ENCODE measurements at regions not wholly inside any gene's neighbourhood (a gene's known extent, or its start where the extent isn't known, plus 50 kb on each side); places are given as distances from the start of the nearest gene placed in this dataset.
"Not testable (repeated sequence)": the region's sequence is repeated elsewhere in the genome, so short reads cannot be mapped to it uniquely, and the experiment has no call there.

- DNase-seq (ENCODE audit: low spot score) = no peak
Measured at GRCh38 chr12:92061061-92061460, 84.6 kb downstream of the BTG1 start.

GRCh38 chr12:92059960-92060359, 85.7 kb downstream of the BTG1 start:
- DNase-seq (ENCODE audit: low spot score) = peak; percentile 75

- DNase-seq (ENCODE audit: low spot score) = no peak
Measured at GRCh38 chr12:92058664-92059063, 87.0 kb downstream of the BTG1 start.

- DNase-seq (ENCODE audit: low spot score) = not testable (repeated sequence)
Measured at GRCh38 chr12:92056756-92057155, 88.9 kb downstream of the BTG1 start.

- DNase-seq (ENCODE audit: low spot score) = no peak
Measured at GRCh38 chr12:92056290-92056689, 89.4 kb downstream of the BTG1 start.

- no peak for DNase-seq (ENCODE audit: low spot score)
Measured at GRCh38 chr12:92055877-92056276, 89.8 kb downstream of the BTG1 start.

- DNase-seq (ENCODE audit: low spot score) = no peak
Measured at GRCh38 chr12:92051441-92051840, 94.2 kb downstream of the BTG1 start.

- no peak for DNase-seq (ENCODE audit: low spot score)
Measured at GRCh38 chr12:92049403-92049802, 96.2 kb downstream of the BTG1 start.

- DNase-seq (ENCODE audit: low spot score) = no peak
Measured at GRCh38 chr12:92047393-92047826, 98.2 kb downstream of the BTG1 start.

GRCh38 chr12:92046557-92047392, 98.9 kb downstream of the BTG1 start:
- DNase-seq (ENCODE audit: low spot score) = no peak

- DNase-seq (ENCODE audit: low spot score) = no peak
Measured at GRCh38 chr12:92045852-92046251, 99.8 kb downstream of the BTG1 start.

GRCh38 chr12:92044435-92044834, 101.2 kb downstream of the BTG1 start:
- no peak for DNase-seq (ENCODE audit: low spot score)

GRCh38 chr12:92042791-92043531, 102.7 kb downstream of the BTG1 start:
- no peak for DNase-seq (ENCODE audit: low spot score)

- no peak for DNase-seq (ENCODE audit: low spot score)
Measured at GRCh38 chr12:92041742-92042141, 103.9 kb downstream of the BTG1 start.

GRCh38 chr12:92039046-92039445, 106.6 kb downstream of the BTG1 start:
- DNase-seq (ENCODE audit: low spot score) = no peak

GRCh38 chr12:92038476-92038875, 107.2 kb downstream of the BTG1 start:
- DNase-seq (ENCODE audit: low spot score) = no peak

GRCh38 chr12:92036771-92037453, 108.7 kb downstream of the BTG1 start:
- no peak for DNase-seq (ENCODE audit: low spot score)

- no peak for DNase-seq (ENCODE audit: low spot score)
Measured at GRCh38 chr12:92036061-92036620, 109.5 kb downstream of the BTG1 start.

GRCh38 chr12:92035477-92035876, 110.2 kb downstream of the BTG1 start:
- DNase-seq (ENCODE audit: low spot score) = no peak

GRCh38 chr12:92034858-92035401, 110.7 kb downstream of the BTG1 start:
- DNase-seq (ENCODE audit: low spot score) = peak; percentile 66

GRCh38 chr12:92034083-92034482, 111.6 kb downstream of the BTG1 start:
- no peak for DNase-seq (ENCODE audit: low spot score)

- no peak for DNase-seq (ENCODE audit: low spot score)
Measured at GRCh38 chr12:92032965-92033364, 112.7 kb downstream of the BTG1 start.
